ENCODE measurements at regions not wholly inside any gene's neighbourhood (a gene's known extent, or its start where the extent isn't known, plus 50 kb on each side); places are given as distances from the start of the nearest gene placed in this dataset.
"Not testable (repeated sequence)": the region's sequence is repeated elsewhere in the genome, so short reads cannot be mapped to it uniquely, and the experiment has no call there.

DNA sequence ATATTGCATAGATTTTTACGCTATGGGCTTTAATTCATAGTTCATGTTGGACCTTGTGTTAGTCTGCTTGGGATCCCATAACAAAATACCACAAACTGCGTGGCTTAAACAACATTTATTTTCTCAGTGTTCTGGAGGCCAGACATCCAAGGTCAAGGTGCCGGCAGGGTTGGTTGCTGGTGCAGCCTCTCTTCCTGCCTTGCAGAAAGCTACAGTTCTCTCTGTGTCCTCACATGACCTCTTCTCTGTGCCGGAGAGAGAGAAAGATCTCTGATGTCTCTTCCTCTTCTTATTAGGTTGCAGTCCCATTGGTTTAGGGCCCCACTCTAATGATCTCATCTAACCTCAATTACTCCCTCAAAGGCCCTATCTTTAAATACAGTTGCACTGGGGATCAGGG is 170.5 kb downstream of the IPO8 start:
- TF ChIP-seq GATA1 (IDR thresholded peaks at IDR 0.05; ENCODE audit: low read depth, low read length) (no peak), POLR2A (IDR thresholded peaks at IDR 0.05; ENCODE audit: low read length) (no peak)
- no peak for DNase-seq

DNA sequence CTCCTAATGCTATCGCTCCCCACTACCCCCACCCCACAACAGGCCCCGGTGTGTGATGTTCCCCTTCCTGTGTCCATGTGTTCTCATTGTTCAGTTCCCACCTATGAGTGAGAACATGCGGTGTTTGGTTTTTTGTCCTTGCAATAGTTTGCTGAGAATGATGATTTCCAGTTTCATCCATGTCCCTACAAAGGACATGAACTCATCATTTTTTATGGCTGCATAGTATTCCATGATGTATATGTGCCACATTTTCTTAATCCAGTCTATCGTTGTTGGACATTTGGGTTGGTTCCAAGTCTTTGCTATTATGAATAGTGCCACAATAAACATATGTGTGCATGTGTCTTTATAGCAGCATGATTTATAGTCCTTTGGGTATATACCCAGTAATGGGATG is 175.4 kb downstream of the IPO8 start:
- not testable (repeated sequence) for DNase-seq

DNA sequence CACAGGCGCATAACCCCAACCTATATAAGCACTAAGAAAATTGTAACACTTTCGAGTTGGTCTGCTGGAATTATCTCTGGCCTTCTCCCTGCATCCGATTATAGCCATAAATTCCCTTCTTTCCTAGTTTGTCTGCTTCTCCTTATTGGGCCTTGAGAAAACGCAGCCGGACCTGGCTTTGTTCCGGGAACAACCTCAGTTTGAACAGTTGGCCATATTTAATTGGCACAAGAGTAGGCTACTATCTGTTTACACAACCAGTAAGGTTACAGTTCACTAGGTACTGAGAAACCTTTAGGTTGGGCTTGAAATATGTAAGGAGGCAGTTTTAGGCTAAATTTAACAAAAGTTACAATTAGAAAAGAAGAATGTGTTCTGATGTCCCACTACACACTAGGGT is 176.1 kb downstream of the IPO8 start:
- no peak for TF ChIP-seq GATA1 (IDR thresholded peaks at IDR 0.05; ENCODE audit: low read depth, low read length)
- TF ChIP-seq POLR2A (IDR thresholded peaks at IDR 0.05; ENCODE audit: low read length): no peak
- no peak for DNase-seq

DNA sequence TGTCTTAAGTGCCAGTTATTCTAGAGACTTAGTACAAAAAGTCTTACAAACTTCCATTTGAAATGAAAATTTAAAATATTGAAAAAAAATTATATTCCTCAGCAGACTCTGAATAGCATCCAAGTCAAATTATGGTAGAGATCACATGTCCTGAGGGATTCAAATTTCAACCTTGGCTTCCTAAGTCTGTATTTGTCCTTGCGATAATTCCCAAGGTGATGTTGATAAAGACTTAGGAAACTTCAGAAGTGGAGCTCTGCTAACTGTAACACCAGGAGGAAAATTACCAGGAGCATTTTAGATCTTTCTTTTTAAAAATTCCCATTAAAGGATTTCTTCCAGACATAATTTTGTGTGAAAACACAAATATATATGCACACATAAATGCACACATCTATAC is 178.3 kb downstream of the IPO8 start:
- no peak for DNase-seq
- TF ChIP-seq GATA1 (IDR thresholded peaks at IDR 0.05; ENCODE audit: low read depth, low read length) (no peak), POLR2A (IDR thresholded peaks at IDR 0.05; ENCODE audit: low read length) (no peak)

DNA sequence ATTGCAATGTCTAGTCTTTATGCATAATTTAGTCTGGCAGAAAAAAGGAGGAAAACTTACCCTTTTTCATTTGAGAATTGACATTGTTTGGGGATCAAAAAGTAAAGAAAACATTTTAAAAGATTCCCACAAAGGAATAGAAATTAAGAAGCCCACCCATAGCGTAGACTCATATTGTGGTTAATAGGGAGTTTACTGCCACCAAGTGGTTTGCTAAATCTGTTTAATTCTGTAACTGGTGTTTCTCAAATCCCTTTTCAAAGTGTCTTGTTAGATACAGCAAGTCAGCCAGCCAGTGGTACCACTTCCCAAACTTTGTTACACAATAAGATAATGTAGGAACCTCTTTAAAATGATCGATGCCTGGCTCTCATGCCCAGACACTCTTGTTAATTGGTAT is 180.3 kb downstream of the IPO8 start:
- DNase-seq: no peak
- TF ChIP-seq GATA1 (IDR thresholded peaks at IDR 0.05; ENCODE audit: low read depth, low read length) (no peak), POLR2A (IDR thresholded peaks at IDR 0.05; ENCODE audit: low read length) (no peak)

DNA sequence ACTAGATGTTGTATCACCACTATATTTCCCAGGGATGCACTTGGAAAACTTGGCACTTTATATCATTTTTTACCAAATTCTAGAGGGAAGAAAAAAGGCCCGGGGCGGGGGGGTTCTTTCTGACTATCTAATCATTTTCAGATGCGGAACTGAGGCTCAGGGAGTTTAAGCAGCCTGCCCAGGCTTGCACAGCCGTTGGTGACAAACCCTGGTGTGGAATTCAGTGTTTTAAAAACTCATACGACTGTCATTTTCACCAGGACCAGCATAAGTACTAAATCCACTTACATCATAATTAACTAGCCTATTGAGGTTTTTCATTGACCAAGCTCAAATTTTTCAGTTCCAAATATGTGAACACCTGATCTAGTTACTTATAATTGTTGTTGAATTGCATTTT is 181.0 kb downstream of the IPO8 start:
- TF ChIP-seq GATA1 (IDR thresholded peaks at IDR 0.05; ENCODE audit: low read depth, low read length) (no peak), POLR2A (IDR thresholded peaks at IDR 0.05; ENCODE audit: low read length) (no peak)
- DNase-seq: no peak

DNA sequence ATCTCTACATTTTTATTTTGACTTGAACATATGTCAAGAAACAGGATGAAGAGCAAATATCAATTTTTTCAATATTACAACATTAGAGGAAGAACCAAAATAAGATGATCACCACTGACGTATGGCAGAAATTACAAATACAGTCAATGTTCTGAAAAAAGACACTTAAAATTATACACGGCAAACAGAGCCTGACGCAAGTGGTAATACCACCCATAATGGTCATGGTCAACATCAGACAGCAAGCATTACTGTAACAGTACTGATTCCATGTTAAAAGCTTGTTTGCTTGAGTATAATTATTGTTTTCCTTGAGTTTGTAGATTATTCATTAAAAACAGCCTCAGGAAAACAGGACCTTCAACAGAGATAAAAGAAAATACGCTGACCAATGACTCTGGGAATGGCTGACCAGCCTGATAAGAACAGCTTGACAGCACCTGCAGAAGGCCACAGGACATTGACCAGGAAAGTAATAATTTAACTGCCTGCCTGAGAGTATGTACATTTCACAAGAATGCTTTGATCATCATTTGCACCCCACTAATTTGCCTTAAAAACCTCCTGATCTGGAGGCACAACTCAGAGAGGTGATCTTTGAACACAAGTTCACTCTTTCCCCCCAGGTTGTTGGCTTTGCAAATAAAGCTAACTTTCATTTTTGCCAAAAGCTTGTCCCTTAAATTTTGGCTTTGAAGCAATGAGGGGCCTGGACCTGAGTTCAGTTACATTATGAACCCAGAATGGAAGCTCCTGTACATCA is 187.3 kb downstream of the IPO8 start:
- DNase-seq: no peak
- TF ChIP-seq GATA1 (IDR thresholded peaks at IDR 0.05; ENCODE audit: low read depth, low read length) (no peak), POLR2A (IDR thresholded peaks at IDR 0.05; ENCODE audit: low read length) (no peak)

DNA sequence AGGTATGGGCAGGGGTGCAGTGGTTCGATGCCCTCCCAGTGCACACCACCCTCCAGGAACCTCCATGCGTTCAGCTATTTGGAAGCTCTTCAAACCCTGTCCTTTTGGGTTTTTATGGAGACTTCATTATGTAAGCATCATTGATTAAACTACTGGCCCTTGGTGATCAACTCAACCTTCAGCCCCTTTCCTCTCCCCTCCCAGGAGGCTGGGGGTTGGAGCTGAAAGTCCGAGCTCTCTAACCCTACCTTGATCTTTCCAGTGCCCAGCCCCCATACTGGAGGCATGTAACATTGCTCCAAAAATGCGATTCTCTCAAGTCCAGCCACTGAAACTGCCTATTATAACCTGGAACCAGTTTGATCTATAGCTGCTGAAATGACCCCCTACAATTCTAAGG is 188.1 kb downstream of the IPO8 start:
- no peak for DNase-seq

DNA sequence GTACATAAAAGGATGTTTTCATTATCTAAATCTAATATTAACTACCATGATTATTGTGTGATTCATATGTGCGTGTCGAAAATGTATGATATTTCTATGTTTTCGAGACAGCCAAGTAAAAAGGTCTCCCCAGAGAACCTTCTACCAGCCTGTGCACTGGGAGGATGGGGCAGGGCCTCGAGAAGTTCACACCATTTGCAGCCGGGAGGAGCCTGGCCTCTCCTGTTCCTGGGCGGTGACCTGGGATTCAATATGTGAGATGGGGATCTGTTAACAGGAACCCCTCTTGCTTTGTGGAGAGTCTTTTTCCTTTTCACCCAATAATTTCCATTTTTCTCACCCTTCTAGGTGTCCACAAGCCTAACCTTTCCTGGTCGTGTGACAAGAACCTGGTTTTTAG is 189.3 kb downstream of the IPO8 start:
- no peak for DNase-seq
- TF ChIP-seq GATA1 (IDR thresholded peaks at IDR 0.05; ENCODE audit: low read depth, low read length) (no peak), POLR2A (IDR thresholded peaks at IDR 0.05; ENCODE audit: low read length) (no peak)

More for the DNA sequence above, 188.1 kb downstream of the IPO8 start:
- TF ChIP-seq GATA1 (IDR thresholded peaks at IDR 0.05; ENCODE audit: low read depth, low read length) (no peak), POLR2A (IDR thresholded peaks at IDR 0.05; ENCODE audit: low read length) (no peak)

DNA sequence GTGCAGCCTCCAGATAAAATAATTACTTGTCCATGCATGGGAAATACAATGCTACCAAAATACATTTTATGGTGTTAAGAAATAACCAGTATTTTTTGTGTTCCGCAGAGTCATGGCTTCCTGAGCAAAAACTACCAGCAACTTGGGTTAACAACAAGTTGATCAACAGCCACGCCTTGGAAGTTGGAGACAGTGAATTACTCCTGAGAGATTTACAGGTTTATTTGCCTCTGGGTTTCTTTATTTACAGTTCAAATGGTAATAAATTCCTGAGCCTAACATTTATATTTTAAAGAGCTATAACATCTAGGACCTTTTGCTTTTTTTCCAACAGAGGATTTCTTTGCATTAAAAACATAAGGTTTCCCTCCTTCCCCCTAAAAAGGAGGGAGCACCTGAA is 194.0 kb downstream of the IPO8 start:
- no peak for TF ChIP-seq POLR2A (IDR thresholded peaks at IDR 0.05; ENCODE audit: low read length)
- TF ChIP-seq GATA1 (IDR thresholded peaks at IDR 0.05; ENCODE audit: low read depth, low read length): no peak
- no peak for DNase-seq

DNA sequence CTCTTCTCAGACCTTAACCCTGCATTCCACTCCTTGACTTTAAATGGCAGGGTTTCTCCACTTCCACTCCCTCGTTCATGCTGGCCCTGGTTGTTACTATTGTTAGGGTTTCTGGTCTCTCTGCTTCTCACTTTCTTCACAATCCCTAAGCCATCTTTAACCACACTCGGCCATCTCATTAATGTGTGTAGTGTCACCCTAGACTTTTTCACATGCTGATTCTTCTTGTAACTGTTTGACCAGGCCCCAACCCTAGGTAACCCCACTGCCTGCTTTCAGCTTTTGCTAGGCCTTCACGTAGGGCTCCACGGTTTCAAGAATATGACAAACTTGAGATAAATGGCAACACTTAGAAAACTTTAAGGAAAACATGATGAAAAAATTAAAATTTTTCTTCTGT is 195.1 kb downstream of the IPO8 start:
- TF ChIP-seq POLR2A (IDR thresholded peaks at IDR 0.05; ENCODE audit: low read length) (no peak), GATA1 (IDR thresholded peaks at IDR 0.05; ENCODE audit: low read depth, low read length) (no peak)
- DNase-seq: no peak

DNA sequence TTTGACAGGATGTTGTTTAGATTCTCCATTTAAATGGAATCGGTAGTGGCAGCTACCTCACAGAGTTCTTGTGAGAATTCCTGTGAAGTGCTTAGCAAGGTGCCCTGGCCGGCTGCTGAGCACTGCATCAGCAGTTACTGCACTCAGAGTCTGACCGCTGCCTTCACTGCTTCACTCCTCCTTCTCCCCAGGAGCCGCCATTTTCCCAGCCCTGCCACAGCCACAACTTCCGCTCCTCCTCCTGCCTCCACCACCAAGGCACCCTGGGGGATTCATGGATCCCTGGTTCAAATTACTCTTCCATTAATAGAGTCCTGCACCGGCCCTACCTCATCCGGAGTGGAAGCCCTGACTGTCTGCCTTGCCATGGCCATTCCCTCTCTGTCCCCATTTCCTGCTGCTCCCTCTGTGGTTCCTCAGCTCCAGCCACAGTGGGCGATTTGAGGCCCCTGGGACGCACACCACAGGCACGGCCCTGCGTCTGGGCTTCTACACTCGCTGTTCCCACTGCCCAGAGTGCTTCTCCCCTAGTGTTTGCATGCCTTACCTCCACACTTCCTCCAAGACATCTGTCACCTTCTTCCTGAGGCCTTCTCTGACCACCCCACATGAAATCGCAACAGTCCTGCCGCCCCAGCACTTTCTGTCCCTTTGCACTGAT is 210.3 kb downstream of the IPO8 start:
- TF ChIP-seq POLR2A (IDR thresholded peaks at IDR 0.05; ENCODE audit: low read length): no peak
- TF ChIP-seq GATA1 (IDR thresholded peaks at IDR 0.05; ENCODE audit: low read depth, low read length): no peak
- no peak for DNase-seq

DNA sequence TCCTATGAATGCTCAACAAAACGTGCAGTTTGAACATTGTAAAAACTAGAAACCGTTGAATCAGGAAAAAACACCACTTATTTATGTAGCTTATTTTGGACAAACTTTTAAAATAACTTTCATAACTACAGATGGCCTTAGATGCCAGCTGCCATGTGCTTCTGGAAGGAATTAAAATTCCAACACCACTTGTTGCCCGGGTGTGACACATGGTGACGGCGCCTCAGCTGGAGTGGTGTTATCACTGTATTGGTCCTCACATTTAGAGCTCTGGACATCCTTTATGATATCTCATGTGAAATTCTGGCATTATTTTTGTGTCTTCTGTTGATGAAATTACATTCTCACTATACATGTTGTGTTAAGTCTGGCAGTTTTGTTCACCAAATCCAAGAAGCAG is 211.0 kb downstream of the IPO8 start:
- DNase-seq: no peak
- no peak for TF ChIP-seq POLR2A (IDR thresholded peaks at IDR 0.05; ENCODE audit: low read length)
- TF ChIP-seq GATA1 (IDR thresholded peaks at IDR 0.05; ENCODE audit: low read depth, low read length): no peak

DNA sequence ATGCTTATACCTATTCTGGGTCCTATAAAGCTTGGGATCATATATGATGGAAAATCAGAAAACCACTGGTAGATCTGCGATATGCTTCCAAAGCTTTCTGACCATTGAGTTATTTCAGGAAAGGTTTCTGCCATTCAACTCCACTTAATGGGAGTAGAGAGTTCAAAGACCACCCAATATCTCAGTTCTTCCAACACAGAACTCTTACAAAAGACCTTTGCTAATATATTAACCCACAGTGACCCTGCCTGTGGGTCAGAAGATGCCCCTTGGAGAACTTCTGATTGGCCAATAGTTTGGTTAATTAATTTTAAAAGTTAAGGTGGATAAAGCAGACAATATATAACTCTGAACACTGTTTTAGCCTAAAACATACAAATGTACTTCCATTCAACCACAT is 213.0 kb downstream of the IPO8 start:
- TF ChIP-seq POLR2A (IDR thresholded peaks at IDR 0.05; ENCODE audit: low read length): no peak
- no peak for TF ChIP-seq GATA1 (IDR thresholded peaks at IDR 0.05; ENCODE audit: low read depth, low read length)
- DNase-seq: no peak

DNA sequence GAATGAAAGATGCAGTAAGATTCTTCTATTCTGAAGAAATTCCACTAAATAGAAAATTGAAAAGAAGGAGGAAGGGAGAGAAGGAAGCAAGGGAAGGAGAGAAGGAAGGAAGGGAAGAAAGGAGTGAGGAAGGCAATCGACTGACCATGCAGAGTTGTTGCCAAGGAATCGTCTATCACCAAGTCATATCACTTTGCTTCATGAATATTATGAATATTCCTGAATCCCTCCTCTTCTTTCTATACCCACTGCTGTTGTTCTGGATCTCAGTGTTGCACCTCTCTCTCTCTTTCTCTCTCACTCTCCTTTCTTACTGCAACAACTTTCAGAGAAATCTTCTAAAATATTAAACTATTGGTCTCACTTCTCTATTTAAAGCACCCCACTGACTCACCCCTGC is 222.4 kb downstream of the IPO8 start:
- DNase-seq: no peak
- TF ChIP-seq POLR2A (IDR thresholded peaks at IDR 0.05; ENCODE audit: low read length): no peak
